ENCODE measurements at regions not wholly inside any gene's neighbourhood (a gene's known extent, or its start where the extent isn't known, plus 50 kb on each side); places are given as distances from the start of the nearest gene placed in this dataset.

DNA sequence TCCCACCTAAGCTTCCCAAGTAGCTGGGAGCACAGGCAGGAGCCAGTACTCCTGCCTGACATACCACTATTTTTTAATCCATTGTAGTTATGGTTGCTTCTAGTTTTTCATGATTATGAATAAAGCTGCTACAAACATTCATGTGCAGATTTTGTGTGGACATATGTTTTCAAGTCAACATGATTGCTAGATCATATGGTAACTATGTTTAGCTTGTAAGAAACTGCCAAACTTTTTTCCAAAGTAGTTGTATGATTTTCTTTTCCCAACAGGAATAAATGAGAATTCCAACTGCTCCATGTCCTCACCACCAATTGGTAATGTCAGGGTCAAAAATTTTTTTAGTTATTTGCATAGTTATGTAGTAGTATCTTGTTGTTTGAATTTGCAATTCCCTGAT, 136.8 kb upstream of the THRB start:
- no peak overlapping the region for H3K27ac Mint-ChIP-seq (ENCODE audit: unreplicated experiment)
- TF ChIP-seq, protein P1, sequence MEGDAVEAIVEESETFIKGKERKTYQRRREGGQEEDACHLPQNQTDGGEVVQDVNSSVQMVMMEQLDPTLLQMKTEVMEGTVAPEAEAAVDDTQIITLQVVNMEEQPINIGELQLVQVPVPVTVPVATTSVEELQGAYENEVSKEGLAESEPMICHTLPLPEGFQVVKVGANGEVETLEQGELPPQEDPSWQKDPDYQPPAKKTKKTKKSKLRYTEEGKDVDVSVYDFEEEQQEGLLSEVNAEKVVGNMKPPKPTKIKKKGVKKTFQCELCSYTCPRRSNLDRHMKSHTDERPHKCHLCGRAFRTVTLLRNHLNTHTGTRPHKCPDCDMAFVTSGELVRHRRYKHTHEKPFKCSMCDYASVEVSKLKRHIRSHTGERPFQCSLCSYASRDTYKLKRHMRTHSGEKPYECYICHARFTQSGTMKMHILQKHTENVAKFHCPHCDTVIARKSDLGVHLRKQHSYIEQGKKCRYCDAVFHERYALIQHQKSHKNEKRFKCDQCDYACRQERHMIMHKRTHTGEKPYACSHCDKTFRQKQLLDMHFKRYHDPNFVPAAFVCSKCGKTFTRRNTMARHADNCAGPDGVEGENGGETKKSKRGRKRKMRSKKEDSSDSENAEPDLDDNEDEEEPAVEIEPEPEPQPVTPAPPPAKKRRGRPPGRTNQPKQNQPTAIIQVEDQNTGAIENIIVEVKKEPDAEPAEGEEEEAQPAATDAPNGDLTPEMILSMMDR (IDR thresholded peaks at IDR 0.05) = no peak
- peaks cover 7% of the 10 kb centered on the region for H3K9me3 Mint-ChIP-seq (ENCODE audit: unreplicated experiment)
- H3K36me3 Mint-ChIP-seq (ENCODE audit: unreplicated experiment) = peaks cover 4% of the 10 kb centered on the region
- H3K4me1 Mint-ChIP-seq (ENCODE audit: unreplicated experiment) = no peaks in the 10 kb centered on the region
- no peak for DNase-seq (ENCODE audit: extremely low spot score, unreplicated experiment)
- H3K4me3 Mint-ChIP-seq (ENCODE audit: unreplicated experiment) = no peak overlapping the region
- H3K27me3 Mint-ChIP-seq (ENCODE audit: unreplicated experiment) = no peaks in the 10 kb centered on the region

DNA sequence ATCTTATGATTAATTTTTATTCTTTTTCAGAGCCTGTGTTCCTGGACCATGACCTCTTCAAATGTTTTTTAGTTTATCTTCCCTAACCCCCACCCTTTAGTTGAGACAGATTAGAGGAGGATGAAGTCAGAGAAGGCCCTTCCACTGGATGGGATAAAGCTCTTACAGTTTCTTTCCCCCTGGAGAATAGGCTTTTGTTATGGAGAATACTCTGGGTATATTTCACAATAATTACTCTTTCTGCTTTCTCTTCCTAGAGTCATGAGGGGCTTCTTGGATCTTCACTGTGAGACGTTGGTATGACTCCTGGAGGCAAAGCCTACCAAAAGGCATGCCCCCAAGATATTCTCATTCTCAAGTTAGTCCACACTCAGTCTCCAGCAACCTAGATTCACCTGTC, 144.4 kb upstream of the THRB start:
- H3K27ac Mint-ChIP-seq (ENCODE audit: unreplicated experiment) = no peak overlapping the region
- peaks cover 3% of the 10 kb centered on the region for H3K27me3 Mint-ChIP-seq (ENCODE audit: unreplicated experiment)
- no peak for DNase-seq (ENCODE audit: extremely low spot score, unreplicated experiment)
- H3K4me3 Mint-ChIP-seq (ENCODE audit: unreplicated experiment) = no peak overlapping the region
- TF ChIP-seq, protein P1 (IDR thresholded peaks at IDR 0.05) = no peak
- peaks cover 9% of the 10 kb centered on the region for H3K9me3 Mint-ChIP-seq (ENCODE audit: unreplicated experiment)
- peaks cover 5% of the 10 kb centered on the region for H3K36me3 Mint-ChIP-seq (ENCODE audit: unreplicated experiment)
- peaks cover 7% of the 10 kb centered on the region for H3K4me1 Mint-ChIP-seq (ENCODE audit: unreplicated experiment)

DNA sequence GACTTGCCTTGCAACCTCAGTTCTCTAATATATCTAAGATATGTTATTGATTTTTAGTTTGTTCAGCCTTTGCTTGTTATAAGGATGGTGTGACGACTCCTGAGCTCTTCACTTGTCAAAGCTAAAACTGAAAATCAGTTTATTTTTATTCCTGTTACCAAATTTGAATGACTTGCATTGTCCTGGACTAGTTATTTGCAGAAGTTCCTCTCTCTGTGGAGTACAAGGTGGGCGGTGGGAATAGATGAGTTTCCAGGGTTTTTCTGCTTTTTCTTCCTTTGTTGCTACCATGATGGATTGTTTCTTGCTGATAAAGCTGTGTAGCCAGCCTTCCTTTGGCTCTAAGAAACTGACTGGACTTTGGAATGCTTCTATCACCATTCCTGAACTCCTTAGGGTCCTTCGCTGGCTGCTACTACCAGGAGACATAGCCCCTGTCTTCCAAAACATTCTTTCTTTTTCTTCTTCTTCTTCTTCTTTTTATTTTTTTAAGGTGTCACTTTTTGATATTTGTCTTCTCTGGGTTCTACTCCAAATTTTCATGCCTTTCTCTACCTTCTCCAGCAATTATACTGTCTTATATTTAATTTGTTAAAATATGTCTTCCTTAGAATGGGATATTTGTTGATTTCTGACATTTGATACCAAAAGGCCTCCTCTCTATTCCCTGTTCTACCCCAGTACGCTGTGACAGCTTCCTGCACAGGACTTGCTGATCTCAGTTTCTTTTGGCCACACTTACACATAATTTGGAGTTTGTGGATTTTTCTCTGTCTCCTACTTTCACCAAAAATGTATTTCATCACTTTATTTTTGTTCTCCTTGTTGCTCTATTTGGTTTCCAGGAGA, 145.1 kb upstream of the THRB start:
- TF ChIP-seq, protein P1 (IDR thresholded peaks at IDR 0.05) = no peak
- Mint-ChIP-seq H3K4me1 (ENCODE audit: unreplicated experiment) (peaks cover 7% of the 10 kb centered on the region), H3K27me3 (ENCODE audit: unreplicated experiment) (peaks cover 3% of the 10 kb centered on the region), H3K36me3 (ENCODE audit: unreplicated experiment) (peaks cover 5% of the 10 kb centered on the region), H3K4me3 (ENCODE audit: unreplicated experiment) (no peak overlapping the region), H3K27ac (ENCODE audit: unreplicated experiment) (peak overlapping the region; percentile 6), H3K9me3 (ENCODE audit: unreplicated experiment) (peaks cover 9% of the 10 kb centered on the region)
- DNase-seq (ENCODE audit: extremely low spot score, unreplicated experiment) = no peak

DNA sequence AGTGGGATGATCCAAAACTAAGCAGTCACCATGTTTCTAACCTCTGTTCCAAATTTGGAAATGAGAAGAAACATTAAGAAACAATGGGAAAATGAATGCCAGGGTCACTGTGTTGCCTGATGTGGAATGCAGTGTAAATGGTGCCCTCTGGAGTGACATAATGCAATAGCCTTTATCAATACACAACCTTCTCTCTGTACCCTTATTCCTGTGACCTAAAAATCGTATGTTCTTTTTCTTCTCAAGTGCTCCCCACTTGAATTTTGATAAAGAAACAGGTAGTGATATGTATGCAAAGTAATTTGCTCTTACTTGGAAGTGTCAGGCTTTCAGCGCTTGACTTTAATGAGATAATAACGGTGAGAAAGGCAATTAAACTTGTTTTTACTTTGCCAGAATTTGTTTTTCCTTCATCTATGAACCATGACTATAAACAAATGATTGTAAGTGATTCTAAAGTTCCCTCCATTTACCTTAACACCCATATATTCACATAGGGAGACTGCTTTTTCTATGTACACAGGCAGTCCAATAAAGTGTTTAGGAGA, 145.8 kb upstream of the THRB start:
- no peak for DNase-seq (ENCODE audit: extremely low spot score, unreplicated experiment)

DNA sequence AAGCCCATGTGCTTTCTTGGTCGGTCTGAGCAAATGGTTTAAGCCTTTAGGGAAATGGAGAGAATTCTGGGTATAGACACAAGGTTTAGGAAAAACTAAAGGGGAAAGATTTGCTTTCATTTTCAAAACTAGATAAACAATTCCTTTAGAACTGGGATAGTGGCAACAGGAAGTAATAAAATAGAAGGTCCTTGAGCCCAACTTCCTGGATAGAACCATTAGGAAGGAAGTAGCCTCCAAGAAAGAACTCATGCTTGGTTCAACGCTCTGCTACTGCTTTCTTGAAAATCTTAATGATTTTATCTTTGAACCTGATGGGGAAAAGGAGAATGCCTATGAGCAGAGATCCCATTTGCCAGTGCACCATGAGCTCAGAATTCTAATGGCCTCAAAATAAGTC, 147.0 kb upstream of the THRB start:
- Mint-ChIP-seq H3K4me3 (ENCODE audit: unreplicated experiment) (no peak overlapping the region), H3K36me3 (ENCODE audit: unreplicated experiment) (peaks cover 2% of the 10 kb centered on the region), H3K27me3 (ENCODE audit: unreplicated experiment) (peaks cover 3% of the 10 kb centered on the region), H3K9me3 (ENCODE audit: unreplicated experiment) (no peaks in the 10 kb centered on the region), H3K4me1 (ENCODE audit: unreplicated experiment) (peaks cover 7% of the 10 kb centered on the region), H3K27ac (ENCODE audit: unreplicated experiment) (no peak overlapping the region)
- TF ChIP-seq, protein P1 (IDR thresholded peaks at IDR 0.05) = no peak
- no peak for DNase-seq (ENCODE audit: extremely low spot score, unreplicated experiment)

More for the DNA sequence above, 145.8 kb upstream of the THRB start:
- peaks cover 3% of the 10 kb centered on the region for H3K27me3 Mint-ChIP-seq (ENCODE audit: unreplicated experiment)
- TF ChIP-seq, protein P1 (IDR thresholded peaks at IDR 0.05) = peak; percentile 74
- H3K27ac Mint-ChIP-seq (ENCODE audit: unreplicated experiment) = peak overlapping the region; percentile 6
- peaks cover 7% of the 10 kb centered on the region for H3K4me1 Mint-ChIP-seq (ENCODE audit: unreplicated experiment)
- H3K4me3 Mint-ChIP-seq (ENCODE audit: unreplicated experiment) = no peak overlapping the region
- peaks cover 5% of the 10 kb centered on the region for H3K36me3 Mint-ChIP-seq (ENCODE audit: unreplicated experiment)
- H3K9me3 Mint-ChIP-seq (ENCODE audit: unreplicated experiment) = peaks cover 9% of the 10 kb centered on the region

All from osteocyte (in vitro differentiated cells).